Ascending aorta (tissue), 2 donors: ENCODE measurements at regions not wholly inside any gene's neighbourhood (a gene's known extent, or its start where the extent isn't known, plus 50 kb on each side); places are given as distances from the start of the nearest gene placed in this dataset.

Experiments
- DNase-seq, 2 donors: peaks; one replicate each; pipeline ENCODE4 v3.0.0-alpha.2; 2019; ENCODE audit warnings: low spot score in 2 of 2
- H3K27ac ChIP-seq, 2 donors: fragments of 200-600 bp; sonication (generic); one replicate each; pipeline ENCODE4 v1.5.1; 2016 to 2017; ENCODE audit warnings: mild to moderate bottlenecking in 1 of 2
- H3K27me3 ChIP-seq: fragments of 200-600 bp; sonication (generic); one replicate; pipeline ENCODE4 v1.5.1; 2017
- H3K36me3 ChIP-seq, 2 donors: fragments of 200-600 bp; sonication (generic); one replicate each; pipeline ENCODE4 v1.5.1; 2016
- H3K4me1 ChIP-seq, 2 donors: fragments of 200-600 bp; sonication (generic); one replicate each; pipeline ENCODE4 v1.5.1; 2016 to 2017; ENCODE audit warnings: mild to moderate bottlenecking in 1 of 2
- H3K4me3 ChIP-seq, 2 donors: fragments of 200-600 bp; sonication (generic); one replicate each; pipeline ENCODE4 v1.5.1; 2016 to 2017; ENCODE audit warnings: mild to moderate bottlenecking in 1 of 2
- H3K9me3 ChIP-seq, 2 donors: fragments of 200-600 bp; sonication (generic); one replicate each; pipeline ENCODE4 v1.5.1; 2016
- CTCF ChIP-seq, 3 experiments: fragments of 200-600 bp in 2 of 3; fragments of 450-650 bp in 1 of 3; sonication (generic) in 2 of 3; IDR thresholded peaks; one replicate each; pipeline ENCODE4 v1.5.1; 2016 to 2019; ENCODE audit warnings: antibody characterized with exemption in 3 of 3, mild to moderate bottlenecking in 1 of 3, moderate library complexity in 1 of 3
- intact Hi-C: fragments of 100-400 bp; cut with DNase I; formaldehyde crosslinking; loops from one replicate; pipeline ENCODE4 v1.15.1; 2023

GRCh38 chr14:71317385-71318096, 410.3 kb downstream of the PCNX1 start:
- Histone ChIP-seq H3K4me3 (no peak overlapping the region), H3K36me3 (no peaks in the 10 kb centered on the region), H3K4me1 (peaks cover 0 to 8% of the 10 kb centered on the region in 2 donors), H3K27me3 (no peaks in the 10 kb centered on the region), H3K9me3 (no peaks in the 10 kb centered on the region), H3K27ac (no peak overlapping the region)
- no peak for TF ChIP-seq CTCF (IDR thresholded peaks at IDR 0.05)
- no peak for DNase-seq
- intact Hi-C loops, result no loop called here

- peaks cover 0 to 8% of the 10 kb centered on the region in 2 donors for H3K4me1 ChIP-seq
- no peak overlapping the region for H3K27ac ChIP-seq
- no peaks in the 10 kb centered on the region for H3K9me3 ChIP-seq
- H3K36me3 ChIP-seq, result no peaks in the 10 kb centered on the region
- DNase-seq, result no peak
- H3K4me3 ChIP-seq, result no peak overlapping the region
- no peaks in the 10 kb centered on the region for H3K27me3 ChIP-seq
- no peak for TF ChIP-seq CTCF (IDR thresholded peaks at IDR 0.05)
- intact Hi-C loops, result no loop called here
Observed at GRCh38 chr14:71318097-71318459, 410.8 kb downstream of the PCNX1 start.

- TF ChIP-seq CTCF (IDR thresholded peaks at IDR 0.05), result no peak
- intact Hi-C loops, result loop anchor here (1.0 to 5.0 kb wide), 6 partner anchors 36 to 392 kb away; no protein-coding TSS in a partner anchor
- H3K27ac ChIP-seq, result peak overlapping the region; percentile 94 to 99
- no peaks in the 10 kb centered on the region for H3K36me3 ChIP-seq
- no peak for DNase-seq
- no peaks in the 10 kb centered on the region for H3K9me3 ChIP-seq
- peaks cover 0 to 8% of the 10 kb centered on the region in 2 donors for H3K4me1 ChIP-seq
- no peaks in the 10 kb centered on the region for H3K27me3 ChIP-seq
- peak overlapping the region; percentile 87 to 95 for H3K4me3 ChIP-seq
Observed at GRCh38 chr14:71319666-71320065, 412.4 kb downstream of the PCNX1 start.

GRCh38 chr14:71320107-71320733, 413.0 kb downstream of the PCNX1 start, which contains the start of gene SIPA1L1:
TSS of gene SIPA1L1 (plus strand) at chr14:71320476.
- intact Hi-C loops, result loop anchor here (1.0 to 5.0 kb wide), 6 partner anchors 35 to 391 kb away; no protein-coding TSS in a partner anchor
- H3K4me3 ChIP-seq, result peak within 1 kb of the TSS; percentile 87 to 95
- TF ChIP-seq CTCF (IDR thresholded peaks at IDR 0.05), result no peak
- DNase-seq, result peak; percentile 91 to 98
- H3K27me3 ChIP-seq, result no peaks in the 10 kb centered on the region
- H3K9me3 ChIP-seq, result no peaks in the 10 kb centered on the region
- no peaks in the 10 kb centered on the region for H3K36me3 ChIP-seq
- H3K4me1 ChIP-seq, result peaks cover 0 to 8% of the 10 kb centered on the region in 2 donors
- H3K27ac ChIP-seq, result peak within 1 kb of the TSS; percentile 94 to 99

GRCh38 chr14:71320734-71321573, 413.7 kb downstream of the PCNX1 start:
- peak; percentile 12 to 84 for DNase-seq
- intact Hi-C loops, result loop anchor here (1.0 to 5.0 kb wide), 6 partner anchors 34 to 390 kb away; no protein-coding TSS in a partner anchor

More at GRCh38 chr14:71320734-71321573, 413.7 kb downstream of the PCNX1 start:
- no peak for TF ChIP-seq CTCF (IDR thresholded peaks at IDR 0.05)
- Histone ChIP-seq H3K36me3 (no peaks in the 10 kb centered on the region), H3K4me3 (peak overlapping the region; percentile 87 to 95), H3K9me3 (no peaks in the 10 kb centered on the region), H3K27me3 (no peaks in the 10 kb centered on the region), H3K27ac (peak overlapping the region; percentile 94 to 99), H3K4me1 (peaks cover 0 to 8% of the 10 kb centered on the region in 2 donors)
